OCI-LY3 (cell line): ENCODE measurements at regions not wholly inside any gene's neighbourhood (a gene's known extent, or its start where the extent isn't known, plus 50 kb on each side); places are given as distances from the start of the nearest gene placed in this dataset.

Experiments
- EZH2phosphoT487 ChIP-seq: fragments of 200-600 bp; shearing (Covaris generic); IDR thresholded peaks from 2 replicates; pipeline ENCODE4 v1.6.1; 2018; ENCODE audit warnings: antibody characterized with exemption, mixed run types, low read depth
- TF ChIP-seq, protein P1 (sequence below): fragments of 200-600, 300-600 bp; sonication (generic); IDR thresholded peaks from 2 replicates; pipeline ENCODE4 v1.5.1; 2014; ENCODE audit warnings: antibody characterized with exemption, low read length, low read depth

- TF ChIP-seq, protein P1, sequence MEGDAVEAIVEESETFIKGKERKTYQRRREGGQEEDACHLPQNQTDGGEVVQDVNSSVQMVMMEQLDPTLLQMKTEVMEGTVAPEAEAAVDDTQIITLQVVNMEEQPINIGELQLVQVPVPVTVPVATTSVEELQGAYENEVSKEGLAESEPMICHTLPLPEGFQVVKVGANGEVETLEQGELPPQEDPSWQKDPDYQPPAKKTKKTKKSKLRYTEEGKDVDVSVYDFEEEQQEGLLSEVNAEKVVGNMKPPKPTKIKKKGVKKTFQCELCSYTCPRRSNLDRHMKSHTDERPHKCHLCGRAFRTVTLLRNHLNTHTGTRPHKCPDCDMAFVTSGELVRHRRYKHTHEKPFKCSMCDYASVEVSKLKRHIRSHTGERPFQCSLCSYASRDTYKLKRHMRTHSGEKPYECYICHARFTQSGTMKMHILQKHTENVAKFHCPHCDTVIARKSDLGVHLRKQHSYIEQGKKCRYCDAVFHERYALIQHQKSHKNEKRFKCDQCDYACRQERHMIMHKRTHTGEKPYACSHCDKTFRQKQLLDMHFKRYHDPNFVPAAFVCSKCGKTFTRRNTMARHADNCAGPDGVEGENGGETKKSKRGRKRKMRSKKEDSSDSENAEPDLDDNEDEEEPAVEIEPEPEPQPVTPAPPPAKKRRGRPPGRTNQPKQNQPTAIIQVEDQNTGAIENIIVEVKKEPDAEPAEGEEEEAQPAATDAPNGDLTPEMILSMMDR: no peak
- no peak for TF ChIP-seq EZH2phosphoT487
Measured at GRCh38 chr2:119053700-119054436, 104.7 kb downstream of the C1QL2 start.
